NCI-H1694 (cell line): ENCODE measurements at regions not wholly inside any gene's neighbourhood (a gene's known extent, or its start where the extent isn't known, plus 50 kb on each side); places are given as distances from the start of the nearest gene placed in this dataset.
A peak's percentile ranks its signal among the peaks of the same experiment; 100 is the strongest.
"Not testable (repeated sequence)": the region's sequence is repeated elsewhere in the genome, so short reads cannot be mapped to it uniquely, and the experiment has no call there.

Experiments
- DNase-seq: peaks from one replicate; lab custom pipeline; 2025; lab: John Stamatoyannopoulos, UW

GRCh38 chr1:233473549-233474204 is 140.2 kb upstream of the KCNK1 start:
- no peak for DNase-seq

GRCh38 chr1:233477359-233477758 is 136.5 kb upstream of the KCNK1 start:
- DNase-seq = no peak

GRCh38 chr1:233478611-233479010 is 135.3 kb upstream of the KCNK1 start:
- DNase-seq = no peak

- DNase-seq = no peak
These were observed 134.6 kb upstream of the KCNK1 start for GRCh38 chr1:233479110-233479890.

GRCh38 chr1:233480198-233480597 is 133.7 kb upstream of the KCNK1 start:
- no peak for DNase-seq

- no peak for DNase-seq
These were observed 131.5 kb upstream of the KCNK1 start for GRCh38 chr1:233482388-233482787.

- DNase-seq = no peak
These were observed 128.5 kb upstream of the KCNK1 start for GRCh38 chr1:233485385-233485784.

- no peak for DNase-seq
These were observed 128.0 kb upstream of the KCNK1 start for GRCh38 chr1:233485809-233486398.

GRCh38 chr1:233487408-233487807 is 126.5 kb upstream of the KCNK1 start:
- no peak for DNase-seq

- DNase-seq = no peak
These were observed 124.5 kb upstream of the KCNK1 start for GRCh38 chr1:233489411-233489810.

- DNase-seq = peak; percentile 96
These were observed 123.4 kb upstream of the KCNK1 start for GRCh38 chr1:233490488-233490887.

- peak; percentile 38 for DNase-seq
These were observed 121.8 kb upstream of the KCNK1 start for GRCh38 chr1:233491953-233492620.

- DNase-seq = no peak
These were observed 116.9 kb upstream of the KCNK1 start for GRCh38 chr1:233496993-233497392.

- no peak for DNase-seq
These were observed 116.2 kb upstream of the KCNK1 start for GRCh38 chr1:233497679-233498078.

- DNase-seq = no peak
These were observed 113.8 kb upstream of the KCNK1 start for GRCh38 chr1:233500106-233500505.

GRCh38 chr1:233503366-233503954 is 110.4 kb upstream of the KCNK1 start:
- DNase-seq = no peak

GRCh38 chr1:233505130-233505529 is 108.8 kb upstream of the KCNK1 start:
- no peak for DNase-seq

GRCh38 chr1:233505889-233506288 is 108.0 kb upstream of the KCNK1 start:
- not testable (repeated sequence) for DNase-seq

- no peak for DNase-seq
These were observed 104.4 kb upstream of the KCNK1 start for GRCh38 chr1:233509526-233509925.

GRCh38 chr1:233512538-233512937 is 101.4 kb upstream of the KCNK1 start:
- DNase-seq = no peak

GRCh38 chr1:233513431-233513830 is 100.5 kb upstream of the KCNK1 start:
- DNase-seq = no peak

GRCh38 chr1:233514946-233515391 is 98.9 kb upstream of the KCNK1 start:
- DNase-seq = no peak
